Mesendoderm (in vitro differentiated cells): ENCODE measurements at regions not wholly inside any gene's neighbourhood (a gene's known extent, or its start where the extent isn't known, plus 50 kb on each side); places are given as distances from the start of the nearest gene placed in this dataset.

Experiments used
- DNase-seq: peaks from one replicate; pipeline ENCODE4 v3.0.0; 2013
- H2AK5ac ChIP-seq: 2 replicates; pipeline ENCODE4 v1.6.1; 2013; ENCODE audit warnings: low read length, inconsistent platforms
- H2BK120ac ChIP-seq: 2 replicates; pipeline ENCODE4 v1.6.1; 2013; ENCODE audit warnings: low read depth, mild to moderate bottlenecking, low read length, moderate library complexity, mixed read lengths
- H2BK15ac ChIP-seq: replicated peaks from 2 replicates; pipeline ENCODE4 v1.6.1; 2013; ENCODE audit warnings: low read depth, mild to moderate bottlenecking, moderate library complexity
- H2BK5ac ChIP-seq: 2 replicates; pipeline ENCODE4 v1.6.1; 2013; ENCODE audit warnings: low read length, inconsistent platforms
- H3K18ac ChIP-seq: 2 replicates; pipeline ENCODE4 v1.6.1; 2013; ENCODE audit warnings: mild to moderate bottlenecking, low read length, mixed read lengths
- H3K23ac ChIP-seq: one replicate; pipeline ENCODE4 v1.6.1; 2013; ENCODE audit warnings: low read length
- H3K27ac ChIP-seq: 2 replicates; pipeline ENCODE4 v1.5.1; 2013; ENCODE audit warnings: low read depth, mild to moderate bottlenecking, inconsistent platforms, low read length, moderate library complexity
- H3K27me3 ChIP-seq: 2 replicates; pipeline ENCODE4 v1.6.1; 2013; ENCODE audit warnings: low read length, control low read depth, mild to moderate bottlenecking, inconsistent platforms; ENCODE audit not compliant: insufficient read depth, poor library complexity
- H3K36me3 ChIP-seq: 2 replicates; pipeline ENCODE4 v1.6.1; 2013; ENCODE audit warnings: low read length, inconsistent platforms; ENCODE audit not compliant: control insufficient read depth, insufficient read depth
- H3K4ac ChIP-seq: one replicate; pipeline ENCODE4 v1.6.1; 2013; ENCODE audit warnings: low read depth, mild to moderate bottlenecking, low read length, moderate library complexity
- H3K4me1 ChIP-seq: 2 replicates; pipeline ENCODE4 v1.6.1; 2013; ENCODE audit warnings: low read depth, low read length, inconsistent platforms; ENCODE audit not compliant: control insufficient read depth
- H3K4me2 ChIP-seq: 2 replicates; pipeline ENCODE4 v1.6.1; 2013; ENCODE audit warnings: low read length
- H3K4me3 ChIP-seq: 2 replicates; pipeline ENCODE4 v1.5.1; 2013; ENCODE audit warnings: mild to moderate bottlenecking, low read length
- H3K56ac ChIP-seq: one replicate; pipeline ENCODE4 v1.6.1; 2013; ENCODE audit warnings: low read length
- H3K79me1 ChIP-seq: 2 replicates; pipeline ENCODE4 v1.6.1; 2013; ENCODE audit warnings: low read length, inconsistent platforms
- H3K79me2 ChIP-seq: 2 replicates; pipeline ENCODE4 v1.6.1; 2013; ENCODE audit warnings: mild to moderate bottlenecking, low read length; ENCODE audit not compliant: control insufficient read depth, insufficient read depth
- H3K9ac ChIP-seq: 2 replicates; pipeline ENCODE4 v1.6.1; 2013; ENCODE audit warnings: low read length, inconsistent platforms
- H4K5ac ChIP-seq: one replicate; pipeline ENCODE4 v1.6.1; 2013; ENCODE audit warnings: low read length
- H4K8ac ChIP-seq: one replicate; pipeline ENCODE4 v1.6.1; 2013; ENCODE audit warnings: low read depth, mild to moderate bottlenecking, control low read depth, low read length, moderate library complexity
- WGBS: extraction: QIAGEN DNeasy Blood & Tissue Kit; methylation state at CpG from one replicate; pipeline ENCODE4 v1.1.7; 2013; ENCODE audit warnings: low lambda C conversion rate, missing lambda C conversion rate; ENCODE audit not compliant: insufficient coverage; ENCODE audit errors: extremely low coverage; 5-methylcytosine and 5-hydroxymethylcytosine counted together

DNA sequence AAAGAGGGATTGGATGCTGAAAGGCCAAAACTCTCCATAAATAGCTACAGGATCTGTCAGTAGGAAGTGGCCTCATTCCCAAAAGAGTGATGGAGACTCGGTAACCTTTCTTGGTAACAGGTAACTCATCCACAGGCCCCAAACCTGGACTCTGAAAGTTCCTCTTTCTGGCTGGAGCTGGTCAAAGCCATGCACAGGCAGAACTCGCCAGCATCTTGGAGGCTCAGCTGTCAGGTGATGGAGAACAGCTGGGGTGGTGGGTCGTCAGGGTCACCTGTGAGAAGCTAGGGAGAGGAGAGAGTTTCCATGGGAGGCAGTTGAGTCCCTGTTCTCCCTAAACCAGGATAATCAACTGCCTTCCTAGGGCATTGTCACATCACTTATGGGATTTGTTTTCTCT, 354.3 kb upstream of the GATB start:
- H3K4me2 ChIP-seq = no peak overlapping the region
- no peaks in the 10 kb centered on the region for H3K27me3 ChIP-seq
- H3K4me3 ChIP-seq = no peak overlapping the region
- H3K23ac ChIP-seq = no peak overlapping the region
- no peak overlapping the region for H2BK120ac ChIP-seq
- H4K5ac ChIP-seq = no peak overlapping the region
- no peaks in the 10 kb centered on the region for H3K79me2 ChIP-seq
- no peak overlapping the region for H3K27ac ChIP-seq
- H3K36me3 ChIP-seq = no peaks in the 10 kb centered on the region
- DNase-seq = no peak
- H3K18ac ChIP-seq = no peak overlapping the region
- no CpG with 5 or more reads among the region's 3 CpGs for WGBS
- H2BK5ac ChIP-seq = no peak overlapping the region
- no peak overlapping the region for H4K8ac ChIP-seq
- H3K4me1 ChIP-seq = no peaks in the 10 kb centered on the region
- no peak overlapping the region for H2AK5ac ChIP-seq
- H3K79me1 ChIP-seq = no peaks in the 10 kb centered on the region
- H3K9ac ChIP-seq = no peak overlapping the region
- no peak overlapping the region for H2BK15ac ChIP-seq
- no peak overlapping the region for H3K4ac ChIP-seq
- H3K56ac ChIP-seq = no peak overlapping the region

DNA sequence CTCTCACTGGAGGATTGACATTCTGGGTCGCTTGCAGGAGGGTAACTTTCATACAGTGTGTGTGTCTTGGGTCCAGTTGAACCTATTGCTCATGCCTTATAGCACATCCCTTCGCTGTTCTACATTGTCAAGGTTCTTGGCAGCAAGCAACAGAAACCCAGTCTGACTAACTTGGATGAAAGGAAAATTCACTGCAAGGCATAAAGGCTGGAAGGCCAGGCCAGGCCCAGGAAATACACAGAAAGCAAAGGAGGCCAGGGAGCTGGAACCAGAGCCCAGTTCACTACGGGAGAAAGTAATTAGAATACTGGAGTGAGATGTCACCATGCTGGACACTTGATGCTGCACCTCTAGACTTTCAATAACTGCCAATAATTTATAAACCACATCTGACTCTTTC, 353.8 kb upstream of the GATB start:
- Histone ChIP-seq H3K4me1 (no peaks in the 10 kb centered on the region), H3K18ac (no peak overlapping the region), H3K56ac (no peak overlapping the region), H3K9ac (no peak overlapping the region), H3K4ac (no peak overlapping the region), H2BK5ac (no peak overlapping the region), H2BK15ac (no peak overlapping the region), H2AK5ac (no peak overlapping the region), H3K4me3 (no peak overlapping the region), H3K27ac (no peak overlapping the region), H3K79me1 (no peaks in the 10 kb centered on the region), H3K27me3 (no peaks in the 10 kb centered on the region), H2BK120ac (no peak overlapping the region), H4K5ac (no peak overlapping the region), H3K23ac (no peak overlapping the region), H4K8ac (no peak overlapping the region), H3K4me2 (no peak overlapping the region), H3K36me3 (no peaks in the 10 kb centered on the region), H3K79me2 (no peaks in the 10 kb centered on the region)
- no CpG with 5 or more reads among the region's 3 CpGs for WGBS
- no peak for DNase-seq

DNA sequence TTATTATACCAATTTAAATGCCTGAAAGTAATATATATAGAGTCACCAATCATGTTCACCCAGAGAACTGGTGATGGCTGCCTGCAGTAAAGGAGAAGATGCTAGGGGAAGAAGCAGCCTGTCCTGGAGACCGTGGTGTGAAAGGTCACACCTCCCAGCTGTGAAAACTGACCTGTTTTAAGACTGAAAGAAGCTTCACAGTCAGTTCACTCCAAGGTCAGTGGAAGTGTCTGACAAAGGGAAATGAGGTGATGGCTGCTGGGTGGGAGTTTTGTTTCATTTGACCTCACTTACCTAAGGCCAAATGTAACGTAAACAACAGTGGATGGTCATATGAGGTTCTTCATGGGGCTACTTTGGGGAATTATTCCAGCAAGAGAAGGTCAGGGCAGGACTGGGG, 352.1 kb upstream of the GATB start:
- Histone ChIP-seq H4K8ac (no peak overlapping the region), H3K56ac (no peak overlapping the region), H3K9ac (no peak overlapping the region), H3K4me1 (no peaks in the 10 kb centered on the region), H3K23ac (no peak overlapping the region), H3K27ac (no peak overlapping the region), H2BK120ac (no peak overlapping the region), H3K4me3 (no peak overlapping the region), H3K79me2 (no peaks in the 10 kb centered on the region), H3K27me3 (no peaks in the 10 kb centered on the region), H2BK15ac (no peak overlapping the region), H2AK5ac (no peak overlapping the region), H2BK5ac (no peak overlapping the region), H3K4me2 (no peak overlapping the region), H3K36me3 (no peaks in the 10 kb centered on the region), H4K5ac (no peak overlapping the region), H3K79me1 (no peaks in the 10 kb centered on the region), H3K18ac (no peak overlapping the region), H3K4ac (no peak overlapping the region)
- DNase-seq = no peak
- WGBS = no CpG with 5 or more reads among the region's 2 CpGs

DNA sequence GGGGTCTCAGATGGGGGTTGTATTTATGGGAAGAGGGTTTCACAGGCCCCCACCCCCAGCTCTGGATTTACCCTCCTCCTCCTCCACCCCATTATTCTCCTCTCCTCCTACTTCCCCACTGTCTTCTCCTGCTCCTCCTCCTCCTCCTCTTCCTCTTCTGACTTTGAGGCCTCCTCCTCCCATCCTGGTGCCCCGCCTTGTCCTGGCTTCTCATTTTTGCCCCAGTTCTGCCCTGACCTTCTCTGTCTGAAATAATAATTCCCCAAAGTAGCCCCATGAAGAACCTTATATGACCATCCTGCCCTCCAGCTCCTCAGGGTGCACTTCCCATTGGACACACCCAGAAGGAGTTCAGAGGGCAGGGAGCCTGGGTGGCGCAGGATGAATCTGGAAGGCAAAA, 351.4 kb upstream of the GATB start:
- Histone ChIP-seq H3K4me2 (no peak overlapping the region), H3K4me3 (no peak overlapping the region), H3K4me1 (no peaks in the 10 kb centered on the region), H3K56ac (no peak overlapping the region), H3K36me3 (no peaks in the 10 kb centered on the region), H4K8ac (no peak overlapping the region), H3K23ac (no peak overlapping the region), H3K9ac (no peak overlapping the region), H3K79me1 (no peaks in the 10 kb centered on the region), H3K27ac (no peak overlapping the region), H3K18ac (no peak overlapping the region), H2BK15ac (no peak overlapping the region), H2BK5ac (no peak overlapping the region), H2AK5ac (no peak overlapping the region), H3K79me2 (no peaks in the 10 kb centered on the region), H2BK120ac (no peak overlapping the region), H4K5ac (no peak overlapping the region), H3K27me3 (no peaks in the 10 kb centered on the region), H3K4ac (no peak overlapping the region)
- no CpG with 5 or more reads among the region's 2 CpGs for WGBS
- DNase-seq = no peak

DNA sequence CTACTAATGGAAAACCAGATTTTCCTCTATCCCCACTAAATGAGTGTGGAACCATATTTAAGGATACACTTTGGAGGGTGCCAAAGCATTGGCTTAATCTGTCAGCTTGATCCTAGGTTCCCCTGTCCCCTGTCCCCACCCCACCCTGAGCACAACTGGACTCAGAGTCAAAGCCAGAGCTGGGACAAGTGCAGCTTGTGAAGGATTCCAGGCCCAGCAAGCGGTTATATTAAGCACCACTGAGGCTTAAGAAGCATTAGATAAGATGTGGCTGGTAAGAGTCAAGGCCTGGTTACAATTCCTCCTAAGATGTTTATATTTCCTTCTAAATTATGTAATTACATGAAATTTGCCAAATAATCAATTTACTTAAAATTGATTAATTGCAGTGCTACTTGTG, 350.0 kb upstream of the GATB start:
- Histone ChIP-seq H3K9ac (no peak overlapping the region), H3K79me1 (no peaks in the 10 kb centered on the region)
- no CpG with 5 or more reads among the region's 1 CpG for WGBS

More for the DNA sequence above, 350.0 kb upstream of the GATB start:
- Histone ChIP-seq H2BK120ac (no peak overlapping the region), H2AK5ac (no peak overlapping the region), H3K79me2 (no peaks in the 10 kb centered on the region), H4K5ac (no peak overlapping the region), H3K56ac (no peak overlapping the region), H3K18ac (no peak overlapping the region), H3K4me1 (no peaks in the 10 kb centered on the region), H3K23ac (no peak overlapping the region), H3K27ac (no peak overlapping the region), H3K4me2 (no peak overlapping the region), H2BK15ac (no peak overlapping the region), H3K27me3 (no peaks in the 10 kb centered on the region), H2BK5ac (no peak overlapping the region), H3K36me3 (no peaks in the 10 kb centered on the region), H3K4ac (no peak overlapping the region), H4K8ac (no peak overlapping the region), H3K4me3 (no peak overlapping the region)
- DNase-seq = no peak
